Stimulated activated CD4-positive, alpha-beta T cell treated with anti-CD3 and anti-CD28 coated beads, Interleukin-15, amount 100 ng/mL, for 1 hour (primary cell): ENCODE measurements at regions not wholly inside any gene's neighbourhood (a gene's known extent, or its start where the extent isn't known, plus 50 kb on each side); places are given as distances from the start of the nearest gene placed in this dataset.

Experiments
- DNase-seq, 2 donors: peaks; one replicate each; pipeline ENCODE4 v3.0.0-alpha.2; 2020; ENCODE audit warnings: low read depth in 1 of 2, low spot score in 1 of 2

GRCh38 chr6:109295774-109296156 is 86.5 kb downstream of the CD164 start:
- DNase-seq, result no peak

GRCh38 chr6:109295109-109295773 is 87.0 kb downstream of the CD164 start:
- DNase-seq, result no peak

- DNase-seq, result no peak
Observed at GRCh38 chr6:109292983-109293586, 89.2 kb downstream of the CD164 start.

GRCh38 chr6:109292420-109292819 is 89.8 kb downstream of the CD164 start:
- no peak for DNase-seq

- DNase-seq, result no peak
Observed at GRCh38 chr6:109291902-109292301, 90.4 kb downstream of the CD164 start.

GRCh38 chr6:109290143-109290931 is 91.9 kb downstream of the CD164 start:
- no peak for DNase-seq

- DNase-seq, result no peak
Observed at GRCh38 chr6:109285366-109285765, 96.9 kb downstream of the CD164 start.

GRCh38 chr6:109284675-109285074 is 97.6 kb downstream of the CD164 start:
- no peak for DNase-seq

GRCh38 chr6:109282756-109283155 is 99.5 kb downstream of the CD164 start:
- DNase-seq, result no peak

- DNase-seq, result no peak
Observed at GRCh38 chr6:109279628-109280027, 102.6 kb downstream of the CD164 start.

GRCh38 chr6:109271622-109272021 is 110.6 kb downstream of the CD164 start:
- no peak for DNase-seq

- DNase-seq, result no peak
Observed at GRCh38 chr6:109269953-109270517, 112.2 kb downstream of the CD164 start.

- no peak for DNase-seq
Observed at GRCh38 chr6:109269057-109269456, 113.2 kb downstream of the CD164 start.

- DNase-seq, result no peak
Observed at GRCh38 chr6:109265530-109265929, 116.7 kb downstream of the CD164 start.

GRCh38 chr6:109263873-109264700 is 118.2 kb downstream of the CD164 start:
- no peak for DNase-seq

GRCh38 chr6:109262261-109262660 is 120.0 kb downstream of the CD164 start:
- no peak for DNase-seq

GRCh38 chr6:109261811-109262210 is 120.5 kb downstream of the CD164 start:
- no peak for DNase-seq

GRCh38 chr6:109260701-109261100 is 121.6 kb downstream of the CD164 start:
- DNase-seq, result no peak

GRCh38 chr6:109260126-109260525 is 122.1 kb downstream of the CD164 start:
- no peak for DNase-seq

- no peak for DNase-seq
Observed at GRCh38 chr6:109258129-109258528, 124.1 kb downstream of the CD164 start.

- DNase-seq, result no peak
Observed at GRCh38 chr6:109257494-109257893, 124.8 kb downstream of the CD164 start.
